Activated CD4-positive, CD25-positive, alpha-beta regulatory T cell treated with anti-CD3 and anti-CD28 coated beads, Interleukin-2, amount 50 U/mL, for 72 hours (primary cell): ENCODE measurements at regions not wholly inside any gene's neighbourhood (a gene's known extent, or its start where the extent isn't known, plus 50 kb on each side); places are given as distances from the start of the nearest gene placed in this dataset.
"Not testable (repeated sequence)": the region's sequence is repeated elsewhere in the genome, so short reads cannot be mapped to it uniquely, and the experiment has no call there.

Experiments used
- DNase-seq: peaks from one replicate; pipeline ENCODE4 v3.0.0; 2021

DNA sequence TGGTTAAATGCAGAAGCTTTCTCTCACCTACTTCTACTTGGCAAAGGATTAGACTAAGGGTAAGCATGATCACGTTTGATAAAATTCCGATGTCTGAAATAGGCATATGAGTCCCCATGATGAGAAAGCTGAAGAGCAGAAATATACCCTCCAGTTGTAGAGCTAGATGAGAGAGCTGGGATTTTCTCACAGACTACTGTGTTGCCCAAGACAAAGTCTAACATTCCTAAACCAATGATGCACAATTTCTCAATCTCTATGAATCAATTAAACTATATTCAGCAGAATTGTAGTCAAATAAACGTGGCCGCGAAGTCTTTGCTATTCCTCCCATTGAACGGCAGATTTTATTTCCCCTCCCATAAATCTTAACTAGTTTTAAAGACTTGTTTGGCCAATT is 699.2 kb downstream of the KCNT2 start:
- DNase-seq: no peak

DNA sequence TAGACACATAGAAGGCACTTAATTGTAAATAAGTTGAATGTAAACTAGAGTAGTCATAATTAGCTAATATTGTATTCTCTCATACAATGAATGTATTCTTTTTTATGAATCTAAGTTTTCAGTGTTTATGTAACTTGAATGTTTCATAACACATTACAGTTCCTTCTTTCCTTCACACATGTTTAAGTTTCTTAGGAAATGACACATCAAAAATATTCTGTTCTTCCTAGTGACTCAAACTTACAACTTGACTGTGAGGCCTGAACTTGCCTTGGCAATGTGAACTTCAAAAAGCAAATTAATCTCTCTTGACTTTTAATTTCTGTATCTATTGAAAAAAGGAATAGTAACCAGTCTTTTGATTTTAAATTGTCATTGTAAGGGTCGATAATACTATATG is 700.1 kb downstream of the KCNT2 start:
- DNase-seq: no peak

DNA sequence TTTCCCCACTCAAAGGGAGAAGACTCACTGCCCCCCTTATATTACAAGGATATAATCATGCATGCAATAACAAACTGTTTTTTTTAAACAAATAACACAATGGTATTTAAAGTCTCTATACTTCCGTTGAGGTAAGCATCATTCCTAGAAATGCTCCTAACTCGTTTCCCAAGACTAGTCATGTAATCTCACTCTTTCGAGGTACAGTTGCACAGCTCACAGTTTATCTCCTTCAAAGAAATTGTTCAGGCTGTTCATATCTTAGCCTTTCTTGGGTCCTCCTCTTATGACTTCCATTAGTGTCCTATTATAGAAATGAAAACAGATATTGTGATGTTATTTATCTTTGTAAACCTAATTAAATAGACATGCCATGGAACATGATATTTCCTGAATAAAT is 705.0 kb downstream of the KCNT2 start:
- no peak for DNase-seq

DNA sequence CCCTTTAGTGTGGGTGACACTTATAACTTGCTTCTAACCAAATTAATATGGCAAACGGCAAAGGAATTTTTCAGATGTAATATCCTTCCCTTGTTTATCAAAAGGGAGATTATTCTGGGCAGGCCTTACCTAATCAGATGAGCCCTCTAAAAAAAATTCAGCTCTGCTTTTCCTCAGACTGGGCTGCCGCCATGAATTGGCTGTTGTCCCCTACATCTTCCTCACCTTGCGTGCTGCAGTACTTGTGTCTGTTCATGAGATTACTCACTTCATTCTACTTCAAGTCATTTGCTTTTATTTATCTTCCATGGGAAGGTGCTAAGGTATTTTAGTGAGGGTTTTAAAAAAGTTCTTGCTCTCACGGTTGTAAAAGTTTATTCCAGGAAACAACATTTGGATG is 705.5 kb downstream of the KCNT2 start:
- DNase-seq: no peak

DNA sequence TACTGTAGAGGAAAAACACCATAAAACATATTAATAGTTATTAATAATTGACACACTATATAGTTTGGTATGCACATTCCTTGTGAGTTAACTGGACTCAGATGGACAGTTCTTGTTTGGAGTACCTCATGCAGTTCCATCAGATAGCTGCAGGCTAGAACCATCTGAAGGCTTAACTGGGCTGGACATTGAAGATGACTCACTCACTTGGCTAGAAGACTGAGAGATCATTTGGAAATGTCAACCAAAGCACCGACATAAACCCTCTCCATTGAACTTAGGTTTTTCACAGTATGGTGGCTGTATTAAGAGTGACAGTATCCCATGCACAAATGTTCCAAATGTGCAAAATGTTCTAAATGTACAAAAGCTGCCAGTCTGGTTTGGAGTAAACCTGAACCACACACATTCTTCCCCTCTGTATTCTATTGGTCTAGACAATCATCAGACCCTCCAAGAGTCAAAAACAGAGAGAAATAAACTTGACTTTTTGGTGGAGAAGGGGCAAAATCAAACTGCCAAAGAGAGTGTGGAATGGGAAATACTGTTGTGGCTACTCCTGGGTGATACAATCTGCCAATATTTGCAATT is 708.4 kb downstream of the KCNT2 start:
- no peak for DNase-seq

DNA sequence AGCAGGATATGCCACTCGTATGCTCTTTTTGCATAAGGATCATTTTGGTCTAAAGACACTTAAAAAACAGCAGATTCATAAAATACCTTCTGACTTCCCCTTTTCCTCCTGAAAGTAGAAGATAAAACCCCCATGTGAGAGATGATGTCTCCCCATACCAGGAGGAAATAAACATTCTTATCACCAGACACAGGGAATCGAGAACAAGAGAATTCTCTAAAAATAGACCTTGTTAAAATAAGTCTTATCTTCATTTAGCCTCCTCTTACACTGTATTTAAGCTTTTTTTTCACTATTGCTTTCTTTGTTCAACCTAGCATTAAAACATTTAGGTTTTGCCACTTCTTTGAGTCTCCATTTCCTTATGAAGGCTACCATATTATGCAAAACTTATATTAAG is 709.3 kb downstream of the KCNT2 start:
- no peak for DNase-seq

DNA sequence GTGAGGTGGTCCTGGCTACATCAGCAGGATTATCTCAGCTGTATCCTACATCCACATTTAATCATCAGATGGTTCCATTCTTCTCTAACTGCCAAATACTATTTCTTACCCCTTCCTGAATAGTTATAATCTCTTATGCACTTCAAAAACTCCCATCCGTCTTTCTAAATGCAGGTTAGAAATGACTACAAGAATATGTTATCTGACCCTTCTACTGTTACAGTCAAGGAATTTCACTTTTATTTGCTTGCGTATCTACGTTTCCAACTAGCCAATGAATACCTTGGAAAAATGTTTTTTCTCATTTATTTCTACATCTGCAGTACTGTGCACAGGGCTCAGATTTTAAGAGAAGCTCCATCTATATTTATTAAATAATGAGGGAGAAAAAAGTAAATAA is 709.9 kb downstream of the KCNT2 start:
- no peak for DNase-seq

DNA sequence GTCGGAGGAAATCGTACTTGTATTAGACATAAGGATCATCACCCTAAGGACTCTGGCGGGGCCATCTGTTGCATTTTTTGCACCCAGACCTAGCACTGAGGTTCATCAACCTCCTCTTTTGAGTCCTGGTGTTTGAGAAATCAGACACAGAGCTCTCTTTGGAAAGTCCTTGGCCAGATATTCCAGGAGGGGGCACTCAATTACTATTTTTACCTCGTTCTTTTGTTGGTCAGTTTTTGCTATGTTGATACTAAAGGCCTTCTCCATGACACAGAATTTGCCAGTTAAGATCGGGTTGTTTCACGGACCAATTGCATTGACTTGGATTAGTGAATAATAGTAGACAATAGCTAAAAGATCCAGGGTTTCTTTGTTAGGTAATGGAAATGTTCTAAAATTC is 711.2 kb downstream of the KCNT2 start:
- DNase-seq: no peak

DNA sequence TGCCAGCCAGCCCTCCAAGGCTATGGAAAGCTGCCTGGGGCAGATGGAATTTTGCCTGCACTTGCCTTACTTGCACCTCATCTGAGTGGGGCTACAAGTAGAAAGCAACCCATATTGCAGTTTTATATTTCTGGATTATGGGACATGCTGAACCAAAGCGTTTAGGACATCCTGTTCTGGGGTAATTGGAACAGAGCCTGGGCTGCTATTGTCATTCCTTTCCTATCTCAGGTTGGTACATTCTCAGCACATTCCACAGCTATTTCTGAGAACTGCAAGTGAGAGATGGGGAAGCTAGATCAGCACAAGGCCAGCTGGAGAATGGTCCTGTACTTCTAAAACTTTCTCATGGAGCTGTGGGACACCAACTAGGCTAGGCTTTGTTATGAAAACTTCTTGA is 713.8 kb downstream of the KCNT2 start:
- DNase-seq: no peak

DNA sequence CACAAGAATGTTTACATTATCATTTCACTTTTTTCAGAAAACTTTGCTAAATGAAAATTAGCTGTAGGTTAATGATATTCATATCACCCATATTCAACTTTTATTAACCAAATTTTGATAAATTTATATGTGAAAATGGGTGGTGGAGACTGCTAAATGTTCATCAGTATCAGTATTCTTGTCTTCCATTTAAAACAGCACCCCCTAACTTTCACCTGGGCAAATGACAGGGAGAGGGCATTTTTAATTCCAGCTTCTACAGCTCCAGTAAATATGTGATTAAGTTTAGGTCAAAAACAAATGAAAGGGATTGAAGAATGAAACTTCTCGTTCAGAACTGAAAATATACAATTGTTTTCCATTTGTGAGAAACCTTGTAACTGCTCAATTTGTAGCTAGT is 722.2 kb downstream of the KCNT2 start:
- no peak for DNase-seq

DNA sequence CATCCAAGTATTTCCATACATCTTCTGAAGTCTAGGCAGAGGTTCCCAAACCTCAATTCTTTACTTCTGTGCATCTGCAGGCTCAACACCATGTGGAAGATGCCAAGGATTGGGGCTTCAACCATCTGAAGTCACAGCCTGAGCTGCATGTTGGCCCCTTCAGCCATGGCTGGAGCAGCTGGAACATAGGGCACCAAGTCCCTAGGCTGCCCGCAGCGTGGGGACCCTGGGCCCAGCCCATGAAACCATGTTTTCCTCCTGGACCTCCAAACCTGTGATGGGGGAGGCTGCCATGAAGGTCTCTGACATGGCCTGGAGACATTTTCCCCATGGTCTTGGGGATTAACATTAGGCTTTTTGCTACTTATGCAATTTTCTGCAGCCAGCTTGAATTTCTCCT is 729.8 kb downstream of the KCNT2 start:
- DNase-seq: no peak

DNA sequence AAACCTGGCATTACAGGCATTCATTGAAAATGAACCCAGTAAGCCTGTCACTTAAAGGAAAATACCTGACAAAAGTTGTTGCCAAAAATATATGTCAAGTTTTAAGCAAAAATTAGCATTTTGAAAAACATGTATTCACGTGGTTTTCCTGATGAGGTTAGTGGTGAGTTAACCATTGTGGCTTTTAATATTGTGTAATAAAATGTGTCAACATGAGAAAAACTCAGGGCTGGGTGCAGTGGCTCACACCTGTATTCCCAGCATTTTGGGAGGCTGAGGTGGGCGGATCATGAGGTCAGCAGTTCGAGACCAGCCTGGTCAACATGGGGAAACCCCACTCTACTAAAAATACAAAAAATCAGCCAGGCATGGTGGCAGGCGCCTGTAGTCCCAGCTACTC is 731.4 kb downstream of the KCNT2 start:
- DNase-seq: no peak

DNA sequence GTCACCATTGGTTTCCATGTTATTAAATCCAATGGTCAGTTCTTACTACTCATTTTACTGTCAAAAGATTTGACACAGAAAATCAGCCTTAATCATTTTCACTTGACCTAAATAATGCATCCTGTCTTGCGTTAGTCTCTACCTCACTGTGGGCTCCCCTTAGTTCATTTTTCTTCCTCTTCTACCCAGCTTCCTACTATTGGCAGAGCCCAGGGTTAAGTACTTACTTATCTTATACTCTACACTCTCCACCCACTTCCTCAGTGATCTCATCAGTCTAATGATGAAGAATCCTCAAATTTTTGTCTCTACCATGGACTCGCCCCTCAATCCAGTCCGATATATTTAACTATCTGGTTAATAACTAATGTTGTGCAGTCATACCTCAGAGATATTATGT is 735.9 kb downstream of the KCNT2 start:
- no peak for DNase-seq

DNA sequence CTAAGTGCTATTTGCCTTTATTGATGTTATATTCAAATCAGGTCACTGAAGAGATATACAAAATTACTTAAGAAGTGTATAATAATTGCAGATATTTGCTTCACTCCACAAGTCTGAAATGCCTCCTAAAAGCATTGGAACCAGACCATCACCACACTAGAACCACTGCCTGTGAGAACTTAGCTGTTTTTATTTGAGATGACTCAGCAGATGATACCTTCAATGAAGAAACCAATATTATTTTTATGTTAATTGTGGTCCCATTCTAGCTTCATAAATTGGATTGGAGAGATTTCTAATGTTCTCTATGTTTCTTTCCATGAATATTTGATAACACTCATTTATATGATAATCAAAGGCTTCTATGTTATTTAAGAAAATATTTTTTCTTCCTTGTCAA is 740.6 kb downstream of the KCNT2 start:
- DNase-seq: no peak

DNA sequence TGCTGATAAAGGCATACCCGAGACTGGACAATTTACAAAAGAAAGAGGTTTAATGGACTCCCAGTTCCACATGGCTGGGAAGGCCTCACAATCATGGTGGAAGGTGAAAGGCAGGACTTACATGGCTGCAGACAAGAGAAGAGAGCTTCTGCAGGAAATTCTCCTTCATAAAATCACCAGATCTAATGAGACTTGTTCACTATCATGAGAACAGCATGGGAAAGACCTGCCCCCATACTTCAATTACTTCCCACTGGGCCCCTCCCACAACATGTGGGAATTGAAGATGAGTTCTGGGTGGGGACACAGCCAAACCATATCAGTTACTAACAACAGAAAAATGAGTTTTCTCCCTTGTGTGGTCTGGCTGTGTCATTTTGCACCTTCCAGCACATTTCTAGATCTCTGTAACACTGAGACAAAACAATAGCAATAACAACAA is 741.4 kb downstream of the KCNT2 start:
- no peak for DNase-seq

DNA sequence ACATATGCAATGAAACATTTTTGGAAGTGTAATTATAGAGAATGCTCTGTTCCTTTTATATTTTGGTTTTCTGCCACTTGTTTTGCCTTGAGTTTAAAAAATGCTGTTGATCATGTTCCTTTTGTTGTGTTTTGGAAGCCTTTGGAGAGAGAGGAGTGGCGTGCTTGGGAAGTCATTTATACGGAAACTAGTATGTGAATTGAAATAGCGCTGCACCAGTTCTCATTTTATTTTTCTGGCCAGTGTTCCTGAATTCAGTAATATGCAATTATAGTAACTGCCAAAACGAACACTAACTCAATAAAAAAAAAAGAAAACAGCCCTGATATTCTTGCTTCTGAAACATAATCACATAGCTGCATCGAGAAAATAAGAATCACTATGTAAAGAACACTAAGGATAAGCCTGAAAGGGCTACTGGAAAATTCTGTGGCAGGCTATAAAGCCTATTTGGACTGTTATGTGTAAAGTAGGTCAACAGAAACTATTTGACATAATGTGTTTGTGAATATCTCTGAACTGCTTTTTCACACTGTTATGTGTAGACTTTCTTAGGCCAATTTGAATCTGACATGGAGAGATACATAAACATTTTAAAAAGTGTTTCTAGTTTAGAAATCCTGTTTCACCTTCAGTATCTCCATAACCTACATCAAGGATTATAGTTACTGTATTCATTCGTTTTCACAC is 742.0 kb downstream of the KCNT2 start:
- DNase-seq: no peak

DNA sequence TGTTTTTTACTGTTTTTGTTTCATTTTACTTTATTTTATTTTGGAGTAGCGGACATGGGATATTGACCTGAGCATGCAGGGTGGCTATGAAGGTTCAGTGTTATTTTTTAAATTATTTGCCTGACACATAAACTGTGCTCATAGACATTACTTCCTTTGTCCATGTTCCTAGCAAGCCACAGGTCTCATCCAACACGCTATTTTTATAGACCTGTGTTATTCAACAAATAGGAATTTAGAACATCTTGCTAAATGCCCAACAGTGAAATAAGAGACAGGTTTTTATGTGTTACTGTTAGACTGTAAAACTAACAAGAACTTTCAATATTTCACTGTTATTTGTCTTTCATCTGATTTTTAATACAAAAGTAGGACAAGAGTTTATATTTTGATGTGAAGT is 756.4 kb downstream of the KCNT2 start:
- no peak for DNase-seq

DNA sequence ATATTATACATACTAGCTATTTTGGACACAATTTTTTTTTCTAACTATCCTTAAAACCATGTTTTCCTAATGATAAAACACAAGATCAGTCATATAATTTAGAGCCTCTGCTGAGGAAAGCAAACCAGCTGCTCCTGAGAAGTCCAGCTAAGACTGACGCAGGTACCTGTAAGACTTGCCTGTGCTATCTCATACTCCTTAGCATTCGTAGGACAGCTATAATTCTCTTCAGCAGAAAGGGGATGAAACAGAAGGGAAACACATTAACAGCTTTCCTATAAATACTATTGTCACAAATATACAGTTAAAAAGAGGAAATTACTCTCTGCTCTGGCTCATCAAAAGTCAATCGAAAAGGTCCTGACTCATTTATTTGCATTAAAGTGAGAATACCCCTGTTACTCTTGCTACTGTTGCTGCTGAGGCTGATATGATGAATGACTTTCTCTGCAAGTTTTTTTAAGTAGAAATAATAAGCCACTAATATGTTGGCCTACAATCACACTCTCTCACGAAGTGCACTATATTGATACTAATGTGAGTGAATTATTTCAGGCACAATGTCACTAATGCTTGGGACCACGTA is 757.1 kb downstream of the KCNT2 start:
- DNase-seq: no peak

DNA sequence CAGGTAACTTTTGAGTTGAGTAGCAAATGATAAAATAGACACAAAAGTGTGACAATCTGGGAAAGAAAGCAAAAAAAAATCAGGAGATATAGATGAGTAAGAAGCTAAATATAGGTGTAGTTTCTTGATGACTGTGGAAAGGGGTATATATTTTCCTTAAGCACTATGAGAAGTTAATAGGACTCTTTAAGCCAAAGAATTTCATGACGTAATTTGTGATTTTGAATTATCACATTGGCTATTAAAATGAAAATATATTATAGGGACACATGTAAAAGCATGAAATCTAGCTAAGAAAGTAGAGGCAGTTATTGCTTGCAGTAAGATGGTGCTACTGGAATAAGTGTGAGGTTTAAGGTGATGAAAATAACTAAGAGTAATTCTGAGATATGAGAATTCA is 759.1 kb downstream of the KCNT2 start:
- no peak for DNase-seq

DNA sequence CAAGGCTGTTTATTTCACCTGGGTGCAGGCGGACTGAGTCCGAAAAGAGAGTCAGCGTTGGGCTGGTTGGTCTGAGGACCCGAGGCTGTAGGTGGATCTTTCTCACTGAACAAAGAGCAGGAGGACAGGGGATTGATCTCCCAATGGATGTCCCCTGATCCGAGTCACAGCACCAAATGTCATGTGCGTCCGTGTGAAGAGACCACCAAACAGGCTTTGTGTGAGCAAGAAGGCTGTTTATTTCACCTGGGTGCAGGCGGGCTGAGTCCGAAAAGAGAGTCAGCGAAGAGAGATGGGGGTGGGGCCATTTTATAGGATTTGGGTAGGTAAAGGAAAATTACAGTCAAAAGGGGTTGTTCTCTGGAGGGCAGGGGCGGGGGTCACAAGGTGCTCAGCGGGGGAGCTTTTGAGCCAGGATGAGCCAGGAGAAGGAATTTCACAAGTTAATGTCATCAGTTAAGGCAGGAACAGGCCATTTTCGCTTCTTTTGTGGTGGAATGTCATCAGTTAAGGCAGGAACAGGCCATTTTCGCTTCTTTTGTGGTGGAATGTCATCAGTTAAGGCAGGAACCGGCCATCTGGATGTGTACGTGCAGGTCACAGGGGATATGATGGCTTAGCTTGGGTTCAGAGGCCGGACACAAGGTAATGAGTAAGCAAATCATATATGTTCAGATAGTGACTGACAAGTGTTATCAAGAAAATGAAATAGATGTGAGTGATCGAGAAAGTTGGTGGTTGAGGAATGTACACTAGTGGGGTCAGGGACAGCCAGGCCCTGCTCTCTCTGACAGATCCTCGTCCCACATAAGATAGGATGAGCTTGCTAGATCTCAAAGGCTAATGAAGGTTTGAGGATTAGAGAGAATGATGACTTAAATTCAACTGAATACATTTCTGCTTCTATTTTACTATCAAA is 760.0 kb downstream of the KCNT2 start:
- not testable (repeated sequence) for DNase-seq

DNA sequence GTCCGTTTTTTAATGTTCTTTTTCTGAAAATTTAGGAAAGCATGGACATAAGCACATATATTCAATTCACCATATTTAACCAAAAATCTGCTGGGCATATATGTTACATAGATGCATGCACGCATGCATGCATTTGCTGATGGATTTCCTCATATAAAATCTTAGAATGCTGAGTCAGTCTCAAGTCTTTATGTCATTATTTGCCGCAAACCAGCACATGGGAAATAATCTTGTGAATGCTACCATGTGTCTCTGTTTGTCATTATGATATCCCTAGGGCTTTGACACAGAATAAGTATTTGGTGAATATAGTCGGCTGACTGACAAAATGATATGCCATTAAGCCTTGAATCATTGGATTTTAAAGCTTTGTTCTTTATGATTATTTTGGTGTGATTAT is 776.5 kb downstream of the KCNT2 start:
- DNase-seq: no peak

DNA sequence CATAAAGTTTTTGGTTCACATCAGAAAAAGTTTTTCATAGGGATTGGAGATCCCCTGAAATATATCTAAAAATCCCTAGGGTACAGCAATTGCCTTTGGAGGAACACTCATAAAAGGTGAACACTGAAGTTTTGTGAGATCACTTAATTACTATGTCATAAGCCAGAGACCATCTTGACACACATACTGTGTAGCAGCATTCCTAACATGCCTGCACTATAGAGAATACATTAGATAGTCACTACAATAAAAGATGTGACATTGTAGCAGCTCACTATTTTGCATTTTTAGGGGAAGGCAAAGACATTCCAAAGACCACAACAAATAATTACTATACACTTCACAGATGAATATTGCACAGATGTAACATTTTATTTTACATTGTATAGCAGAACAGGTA is 779.9 kb downstream of the KCNT2 start:
- DNase-seq: no peak

DNA sequence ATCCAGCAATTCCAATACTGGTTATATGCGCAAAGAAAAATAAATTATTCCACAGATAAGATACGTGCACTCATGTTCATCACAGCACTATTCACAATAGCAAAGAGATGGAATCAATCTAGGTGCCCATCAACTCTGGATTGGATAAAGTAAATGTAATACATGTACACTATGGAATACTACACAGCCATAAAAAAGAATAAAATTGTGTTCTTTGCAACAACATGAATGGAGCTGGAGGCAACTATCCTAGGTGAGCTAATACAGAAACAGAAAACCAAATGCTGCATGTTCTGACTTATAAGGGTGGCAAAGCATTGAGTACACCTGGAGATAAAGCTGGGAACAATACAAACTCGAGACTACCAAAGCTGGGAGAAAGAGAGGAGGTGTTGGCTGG is 787.3 kb downstream of the KCNT2 start:
- no peak for DNase-seq

DNA sequence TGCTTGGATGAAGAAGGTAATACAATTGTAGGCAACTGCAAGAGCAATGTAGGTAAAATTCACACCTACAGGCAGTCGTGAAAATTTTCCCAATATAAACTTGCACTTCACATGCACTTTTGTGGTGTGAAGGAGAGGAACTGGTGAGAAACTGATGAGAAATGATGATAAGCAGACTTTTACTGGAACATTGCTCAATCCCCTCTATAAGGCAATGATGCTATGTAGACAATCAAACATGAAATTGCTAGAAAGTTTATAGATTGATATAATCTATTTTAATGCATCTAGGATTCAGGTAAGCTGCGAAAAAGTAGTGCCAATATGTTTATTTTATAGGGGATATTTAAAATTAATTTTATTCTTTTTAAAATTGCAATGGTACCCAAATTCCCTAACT is 802.2 kb downstream of the KCNT2 start:
- no peak for DNase-seq
